Pons (tissue), 1 donor: ENCODE measurements at regions not wholly inside any gene's neighbourhood (a gene's known extent, or its start where the extent isn't known, plus 50 kb on each side); places are given as distances from the start of the nearest gene placed in this dataset.
"Not testable (repeated sequence)": the region's sequence is repeated elsewhere in the genome, so short reads cannot be mapped to it uniquely, and the experiment has no call there.

Experiments
- DNase-seq: peaks from one replicate; pipeline ENCODE4 v3.0.0-alpha.2; 2016; ENCODE audit warnings: low spot score

- no peak for DNase-seq
Observed at GRCh38 chr2:198628596-198628995, 824.2 kb downstream of the PLCL1 start.

DNA sequence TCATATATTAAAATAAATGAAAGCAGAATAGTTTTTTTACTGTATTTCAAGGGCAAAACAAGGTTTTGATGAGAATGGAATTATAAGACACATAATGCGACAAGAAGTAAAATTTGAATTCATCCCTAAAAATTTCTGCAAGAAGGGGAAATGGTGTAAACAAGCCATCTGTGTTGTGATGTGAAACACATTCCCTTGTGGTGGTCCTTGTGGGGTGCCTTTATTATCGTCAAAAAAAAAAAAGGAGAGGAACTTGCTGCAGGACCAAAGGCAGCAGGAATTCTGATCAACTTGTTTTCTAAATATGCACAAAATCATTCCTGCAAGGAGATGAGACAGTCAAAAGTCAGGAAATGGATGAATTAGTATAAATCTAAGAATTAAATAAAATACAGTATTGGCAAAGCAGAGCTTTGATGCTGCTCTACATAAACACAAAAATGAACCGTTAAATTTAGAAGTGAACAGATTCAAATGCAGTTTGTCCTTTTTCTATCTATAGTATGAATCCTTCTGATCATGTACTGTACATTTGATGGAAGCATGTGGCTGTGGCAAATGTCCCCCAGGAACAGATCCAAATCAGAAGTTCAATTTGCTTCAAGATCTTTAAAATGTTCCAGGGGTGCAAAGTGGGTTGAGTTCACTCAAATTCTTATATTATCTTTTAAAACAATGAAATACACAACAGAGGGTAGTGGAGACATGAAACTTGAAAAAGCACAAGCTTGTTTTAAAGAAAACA is 818.8 kb downstream of the PLCL1 start:
- DNase-seq: no peak

DNA sequence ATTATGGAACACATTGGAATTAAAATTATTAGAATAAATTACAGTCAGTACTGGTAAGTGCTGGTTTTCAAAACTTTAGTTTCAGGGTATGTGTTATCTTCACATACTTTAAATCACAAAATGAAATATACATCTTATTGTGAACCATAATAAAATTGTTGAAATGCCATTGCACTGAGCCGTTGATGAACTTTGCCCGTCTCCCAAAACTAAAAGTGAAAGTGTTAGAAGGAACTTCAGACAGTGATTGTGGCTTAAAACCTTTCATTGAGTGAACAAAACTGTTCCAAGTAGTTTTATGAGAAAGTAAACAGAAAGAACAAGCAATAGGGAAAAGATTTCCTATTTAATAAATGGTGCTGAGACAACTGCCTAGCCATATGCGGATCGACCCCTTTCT is 811.6 kb downstream of the PLCL1 start:
- no peak for DNase-seq

DNA sequence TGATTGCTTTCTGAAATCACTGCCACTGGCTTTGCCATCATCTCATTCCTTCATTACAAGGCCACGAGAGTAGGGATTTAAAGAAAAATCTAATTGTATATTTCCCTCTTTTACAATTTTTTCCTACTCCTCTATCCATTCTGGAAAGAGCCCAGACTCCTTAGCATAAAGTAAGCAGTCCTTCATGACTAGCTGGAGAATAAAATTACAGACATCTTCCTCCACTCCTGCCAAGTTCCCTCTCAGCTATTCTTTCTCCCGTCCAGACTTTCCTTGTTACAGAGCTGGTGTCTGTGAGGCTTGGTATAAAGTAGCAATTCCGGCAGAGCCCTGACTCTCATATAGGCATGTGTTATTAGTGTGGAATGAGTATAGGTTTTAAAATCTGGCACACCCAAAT is 806.8 kb downstream of the PLCL1 start:
- no peak for DNase-seq

GRCh38 chr2:198604599-198604998 is 800.2 kb downstream of the PLCL1 start:
- no peak for DNase-seq

DNA sequence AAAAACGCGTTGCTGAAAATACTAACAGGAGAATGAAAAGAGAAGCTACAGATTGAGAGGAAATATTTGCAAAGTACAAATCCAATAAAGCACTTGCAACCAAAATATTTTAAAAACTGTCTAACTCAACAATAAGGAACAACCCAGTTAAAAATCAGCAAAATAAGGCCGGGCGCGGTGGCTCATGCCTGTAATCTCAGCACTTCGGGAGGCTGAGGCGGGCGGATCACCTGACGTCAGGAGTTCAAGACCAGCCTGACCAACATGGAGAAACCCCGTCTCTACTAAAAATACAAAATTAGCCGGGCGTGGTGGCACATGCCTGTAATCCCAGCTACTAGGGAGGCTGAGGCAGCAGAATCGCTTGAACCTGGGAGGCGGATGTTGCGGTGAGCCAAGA is 798.6 kb downstream of the PLCL1 start:
- not testable (repeated sequence) for DNase-seq

- DNase-seq: no peak
Observed at GRCh38 chr2:198597648-198598047, 793.3 kb downstream of the PLCL1 start.

GRCh38 chr2:198596985-198597384 is 792.6 kb downstream of the PLCL1 start:
- no peak for DNase-seq

GRCh38 chr2:198595721-198596120 is 791.3 kb downstream of the PLCL1 start:
- no peak for DNase-seq

DNA sequence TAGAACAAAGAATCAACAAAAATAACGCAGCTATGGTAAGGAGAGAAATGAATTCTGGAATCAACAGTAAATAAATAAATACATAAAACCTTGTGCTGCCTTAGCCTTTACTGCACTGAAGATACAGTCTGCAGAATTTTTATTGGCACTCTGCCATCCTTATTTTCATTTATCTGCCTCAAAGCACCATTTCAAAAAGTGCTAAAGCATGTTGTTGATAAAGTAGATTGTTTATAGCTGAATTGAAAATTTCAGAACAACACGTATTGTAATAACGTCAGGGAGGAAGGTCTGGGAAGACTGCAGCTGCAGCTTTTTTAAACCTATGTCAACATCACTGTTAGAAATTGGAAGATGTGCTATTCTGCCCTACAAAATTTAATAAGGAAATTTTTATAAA is 787.2 kb downstream of the PLCL1 start:
- DNase-seq: no peak

- DNase-seq: no peak
Observed at GRCh38 chr2:198587741-198588140, 783.3 kb downstream of the PLCL1 start.

DNA sequence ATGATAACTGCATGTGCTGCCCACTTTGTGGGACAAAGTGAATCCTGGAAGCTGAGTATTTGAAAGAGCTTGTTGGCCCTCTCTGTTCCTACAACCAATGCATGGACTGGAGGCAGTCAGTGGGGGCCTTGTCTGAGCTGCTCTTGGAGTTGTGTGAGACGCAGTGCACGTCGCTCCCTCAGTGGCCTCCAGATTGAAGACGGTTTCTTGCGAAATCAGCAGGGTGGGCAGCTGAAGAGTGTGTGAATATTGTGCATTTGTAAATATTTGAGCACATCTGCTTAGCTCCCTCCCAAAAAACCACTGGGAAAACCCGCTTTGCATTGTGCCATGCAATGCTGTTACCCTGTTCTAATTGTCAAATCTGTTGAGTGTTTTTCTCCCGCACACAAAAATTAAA is 782.8 kb downstream of the PLCL1 start:
- DNase-seq: no peak

- DNase-seq: no peak
Observed at GRCh38 chr2:198571393-198571792, 767.0 kb downstream of the PLCL1 start.

GRCh38 chr2:198558176-198558575 is 753.8 kb downstream of the PLCL1 start:
- DNase-seq: no peak

DNA sequence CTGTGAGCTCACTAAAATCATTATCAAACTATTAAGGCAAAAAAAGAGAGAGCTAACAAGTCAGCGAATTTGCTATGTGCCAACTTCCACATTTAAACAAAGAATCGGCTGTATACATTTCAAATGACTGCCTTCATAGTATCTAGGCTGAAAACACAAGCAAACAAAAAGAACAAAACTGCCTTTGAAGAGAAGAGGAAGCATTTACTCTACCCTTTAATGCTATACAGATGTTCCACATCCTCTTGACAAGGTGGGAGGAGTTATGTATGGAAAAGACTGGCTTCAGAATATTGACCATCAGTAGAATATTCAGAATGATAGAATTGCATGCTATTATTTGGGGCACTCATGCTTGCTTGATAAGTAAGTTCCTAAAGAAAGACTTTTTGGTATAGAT is 741.7 kb downstream of the PLCL1 start:
- DNase-seq: peak; percentile 70

DNA sequence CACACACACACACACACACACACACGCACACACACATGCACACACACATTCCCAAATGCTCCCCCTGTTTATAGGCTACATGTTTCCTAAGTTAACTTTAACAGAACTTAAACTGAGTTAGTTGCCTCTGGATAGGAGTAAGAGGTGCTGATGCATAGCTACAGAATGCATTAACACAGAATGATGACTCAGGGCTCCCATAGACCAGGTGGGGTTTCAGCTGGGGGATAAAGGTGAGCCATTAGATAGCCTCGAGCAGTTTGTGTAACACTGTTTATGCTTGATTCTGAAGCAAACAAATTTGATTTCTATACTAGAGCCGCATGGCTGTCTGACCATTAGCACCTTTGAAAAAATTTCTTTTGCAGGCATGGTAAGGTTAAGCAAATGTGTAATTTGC is 741.0 kb downstream of the PLCL1 start:
- DNase-seq: no peak

DNA sequence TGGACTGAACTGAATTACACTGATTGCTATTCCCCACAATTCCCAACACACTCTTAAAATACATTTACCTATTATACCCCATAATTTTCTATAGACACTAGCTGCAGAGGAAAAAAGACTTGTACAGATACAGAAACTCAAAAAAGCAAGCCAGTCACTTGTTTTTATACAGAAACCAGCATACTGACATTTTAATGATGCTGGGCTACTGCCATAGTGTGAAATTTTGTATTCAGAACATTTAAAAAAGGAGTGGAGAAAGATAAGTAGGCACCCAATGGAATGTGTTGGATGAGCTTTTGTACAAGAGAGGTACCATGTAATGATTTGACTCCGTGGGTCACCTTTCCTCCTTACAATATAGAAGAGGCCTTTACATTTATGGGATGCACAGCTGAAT is 740.1 kb downstream of the PLCL1 start:
- no peak for DNase-seq

DNA sequence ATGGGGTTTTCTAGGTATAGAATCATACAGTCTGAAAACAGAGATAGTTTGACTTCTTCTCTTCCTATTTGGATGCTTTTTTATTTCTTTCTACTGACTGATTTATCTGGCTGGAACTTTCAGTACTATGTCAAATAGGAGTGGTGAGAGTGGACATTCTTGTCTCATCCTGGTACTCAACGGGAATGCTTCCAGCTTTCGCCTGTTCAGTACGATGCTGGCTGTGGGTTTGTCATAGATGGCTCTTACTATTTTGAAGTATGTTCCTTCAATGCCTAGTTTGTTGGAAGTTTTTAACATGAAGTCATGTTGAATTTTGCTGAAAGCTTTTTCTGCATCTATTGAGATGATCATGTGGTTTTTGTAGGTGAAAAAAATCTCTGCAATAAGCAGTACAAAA is 730.4 kb downstream of the PLCL1 start:
- DNase-seq: no peak

GRCh38 chr2:198525211-198525969 is 721.0 kb downstream of the PLCL1 start:
- DNase-seq: no peak

DNA sequence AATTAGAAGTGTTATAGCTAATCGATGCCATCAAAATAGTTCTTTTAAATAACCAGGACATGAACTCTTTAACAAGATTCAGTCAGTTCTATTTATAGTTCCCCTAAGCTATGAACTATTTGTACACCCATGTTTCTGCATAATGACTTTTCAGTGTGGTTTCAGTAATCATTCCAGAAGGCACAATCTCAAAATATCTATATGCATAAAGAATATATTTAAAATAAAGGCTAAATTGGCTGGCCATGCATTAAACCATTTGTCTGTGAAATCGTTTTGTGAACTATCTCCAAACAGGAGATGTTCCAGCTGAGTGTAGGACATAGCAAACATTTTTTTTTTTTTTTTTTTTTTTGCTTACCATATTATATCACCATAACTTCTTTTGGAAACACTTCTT is 719.3 kb downstream of the PLCL1 start:
- DNase-seq: no peak

GRCh38 chr2:198518935-198519334 is 714.5 kb downstream of the PLCL1 start:
- DNase-seq: no peak

DNA sequence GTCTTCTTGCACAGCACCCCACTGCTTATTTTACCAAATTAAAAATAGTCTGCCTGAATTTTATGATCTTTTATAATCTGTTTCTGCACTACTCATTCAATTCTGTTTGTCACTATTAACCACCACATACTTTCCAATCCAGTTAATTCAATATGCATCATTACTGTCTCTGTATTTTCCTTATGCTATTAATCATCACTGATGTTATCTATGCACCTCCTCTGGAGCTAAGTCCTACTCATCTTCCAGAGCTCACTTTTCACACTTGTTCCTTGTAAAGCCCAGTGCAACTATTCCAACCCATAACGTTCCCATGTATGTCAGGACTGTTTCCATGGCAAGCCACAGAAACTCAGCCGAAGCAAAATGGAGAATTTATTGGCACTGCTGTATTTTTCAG is 713.6 kb downstream of the PLCL1 start:
- DNase-seq: no peak

- DNase-seq: not testable (repeated sequence)
Observed at GRCh38 chr2:198508610-198509009, 704.2 kb downstream of the PLCL1 start.

- no peak for DNase-seq
Observed at GRCh38 chr2:198499539-198499938, 695.1 kb downstream of the PLCL1 start.
